ENCODE measurements at regions not wholly inside any gene's neighbourhood (a gene's known extent, or its start where the extent isn't known, plus 50 kb on each side); places are given as distances from the start of the nearest gene placed in this dataset.
"Not testable (repeated sequence)": the region's sequence is repeated elsewhere in the genome, so short reads cannot be mapped to it uniquely, and the experiment has no call there.

GRCh38 chr2:16972276-16972675, 306.6 kb upstream of the CYRIA start:
- Histone ChIP-seq H3K4me3 (ENCODE audit: low read length) (no peak overlapping the region), H3K27ac (ENCODE audit: low read length) (no peak overlapping the region), H4K20me1 (ENCODE audit: insufficient read depth, low read length) (no peaks in the 10 kb centered on the region), H3K4me1 (ENCODE audit: low read length) (no peaks in the 10 kb centered on the region), H3K4me2 (ENCODE audit: low read length) (no peak overlapping the region), H3K27me3 (ENCODE audit: low read depth, low read length) (no peaks in the 10 kb centered on the region), H3K79me2 (ENCODE audit: low read length) (no peaks in the 10 kb centered on the region), H2AFZ (ENCODE audit: low read depth, low read length) (no peak overlapping the region), H3K36me3 (replicated peaks; ENCODE audit: low read depth, low read length) (no peaks in the 10 kb centered on the region), H3K9ac (ENCODE audit: low read length) (no peak overlapping the region), H3K9me3 (ENCODE audit: insufficient read depth, low read length) (no peaks in the 10 kb centered on the region)
- no peak for TF ChIP-seq EZH2phosphoT487 (IDR thresholded peaks at IDR 0.05; ENCODE audit: low read depth)

- Histone ChIP-seq H3K9me3 (ENCODE audit: insufficient read depth, low read length) (no peaks in the 10 kb centered on the region), H3K4me2 (ENCODE audit: low read length) (no peak overlapping the region)
- TF ChIP-seq EZH2phosphoT487 (IDR thresholded peaks at IDR 0.05; ENCODE audit: low read depth): no peak
- TF ChIP-seq, protein P1, sequence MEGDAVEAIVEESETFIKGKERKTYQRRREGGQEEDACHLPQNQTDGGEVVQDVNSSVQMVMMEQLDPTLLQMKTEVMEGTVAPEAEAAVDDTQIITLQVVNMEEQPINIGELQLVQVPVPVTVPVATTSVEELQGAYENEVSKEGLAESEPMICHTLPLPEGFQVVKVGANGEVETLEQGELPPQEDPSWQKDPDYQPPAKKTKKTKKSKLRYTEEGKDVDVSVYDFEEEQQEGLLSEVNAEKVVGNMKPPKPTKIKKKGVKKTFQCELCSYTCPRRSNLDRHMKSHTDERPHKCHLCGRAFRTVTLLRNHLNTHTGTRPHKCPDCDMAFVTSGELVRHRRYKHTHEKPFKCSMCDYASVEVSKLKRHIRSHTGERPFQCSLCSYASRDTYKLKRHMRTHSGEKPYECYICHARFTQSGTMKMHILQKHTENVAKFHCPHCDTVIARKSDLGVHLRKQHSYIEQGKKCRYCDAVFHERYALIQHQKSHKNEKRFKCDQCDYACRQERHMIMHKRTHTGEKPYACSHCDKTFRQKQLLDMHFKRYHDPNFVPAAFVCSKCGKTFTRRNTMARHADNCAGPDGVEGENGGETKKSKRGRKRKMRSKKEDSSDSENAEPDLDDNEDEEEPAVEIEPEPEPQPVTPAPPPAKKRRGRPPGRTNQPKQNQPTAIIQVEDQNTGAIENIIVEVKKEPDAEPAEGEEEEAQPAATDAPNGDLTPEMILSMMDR (IDR thresholded peaks at IDR 0.05; ENCODE audit: low read depth, low read length): no peak
These were observed 306.1 kb upstream of the CYRIA start for GRCh38 chr2:16971722-16972234.

GRCh38 chr2:16970948-16971347, 305.3 kb upstream of the CYRIA start:
- not testable (repeated sequence) for H4K20me1 ChIP-seq (ENCODE audit: insufficient read depth, low read length); H3K9me3 ChIP-seq (ENCODE audit: insufficient read depth, low read length); H3K4me1 ChIP-seq (ENCODE audit: low read length); H3K4me2 ChIP-seq (ENCODE audit: low read length); H3K36me3 ChIP-seq (replicated peaks; ENCODE audit: low read depth, low read length); H3K4me3 ChIP-seq (ENCODE audit: low read length); H3K9ac ChIP-seq (ENCODE audit: low read length); H3K27me3 ChIP-seq (ENCODE audit: low read depth, low read length); H3K79me2 ChIP-seq (ENCODE audit: low read length); H2AFZ ChIP-seq (ENCODE audit: low read depth, low read length); H3K27ac ChIP-seq (ENCODE audit: low read length)

More at GRCh38 chr2:16971722-16972234, 306.1 kb upstream of the CYRIA start:
- no peaks in the 10 kb centered on the region for H3K36me3 ChIP-seq (replicated peaks; ENCODE audit: low read depth, low read length)
- no peaks in the 10 kb centered on the region for H3K27me3 ChIP-seq (ENCODE audit: low read depth, low read length)
- H3K9ac ChIP-seq (ENCODE audit: low read length): no peak overlapping the region
- no peak overlapping the region for H3K4me3 ChIP-seq (ENCODE audit: low read length)
- no peaks in the 10 kb centered on the region for H3K4me1 ChIP-seq (ENCODE audit: low read length)
- H2AFZ ChIP-seq (ENCODE audit: low read depth, low read length): no peak overlapping the region
- no peak overlapping the region for H3K27ac ChIP-seq (ENCODE audit: low read length)
- H3K79me2 ChIP-seq (ENCODE audit: low read length): no peaks in the 10 kb centered on the region
- no peaks in the 10 kb centered on the region for H4K20me1 ChIP-seq (ENCODE audit: insufficient read depth, low read length)

GRCh38 chr2:16962505-16962904, 296.9 kb upstream of the CYRIA start:
- H4K20me1 ChIP-seq (ENCODE audit: insufficient read depth, low read length): no peaks in the 10 kb centered on the region
- no peak overlapping the region for H2AFZ ChIP-seq (ENCODE audit: low read depth, low read length)
- no peaks in the 10 kb centered on the region for H3K79me2 ChIP-seq (ENCODE audit: low read length)
- H3K9me3 ChIP-seq (ENCODE audit: insufficient read depth, low read length): no peaks in the 10 kb centered on the region
- no peak overlapping the region for H3K4me3 ChIP-seq (ENCODE audit: low read length)
- H3K36me3 ChIP-seq (replicated peaks; ENCODE audit: low read depth, low read length): no peaks in the 10 kb centered on the region
- no peak overlapping the region for H3K9ac ChIP-seq (ENCODE audit: low read length)
- no peak overlapping the region for H3K27ac ChIP-seq (ENCODE audit: low read length)
- no peaks in the 10 kb centered on the region for H3K27me3 ChIP-seq (ENCODE audit: low read depth, low read length)
- no peak for TF ChIP-seq EZH2phosphoT487 (IDR thresholded peaks at IDR 0.05; ENCODE audit: low read depth)
- TF ChIP-seq, protein P1 (IDR thresholded peaks at IDR 0.05; ENCODE audit: low read depth, low read length): no peak
- H3K4me2 ChIP-seq (ENCODE audit: low read length): no peak overlapping the region
- H3K4me1 ChIP-seq (ENCODE audit: low read length): peaks cover 36% of the 10 kb centered on the region

DNA sequence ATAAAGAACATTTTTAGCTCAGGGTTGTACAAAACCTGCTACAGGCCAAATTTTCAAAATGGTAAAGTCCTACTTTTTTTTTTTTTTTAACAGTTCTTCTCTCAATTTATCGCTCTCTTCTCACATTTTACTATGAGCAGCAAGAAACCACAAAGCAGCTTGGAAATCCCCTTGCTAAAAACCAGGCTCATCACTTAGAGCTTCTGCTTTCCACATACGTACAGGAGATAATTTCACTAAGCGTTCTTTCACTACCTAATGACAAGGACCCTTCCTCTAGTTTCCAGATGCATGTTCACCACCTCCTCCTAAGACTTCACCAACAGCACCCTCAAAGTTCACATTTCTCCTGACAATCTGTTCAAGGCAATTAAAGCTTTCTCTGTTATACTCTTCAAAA, 294.9 kb upstream of the CYRIA start:
- Histone ChIP-seq H3K27ac (ENCODE audit: low read length) (peak overlapping the region; percentile 25), H3K4me3 (ENCODE audit: low read length) (peak overlapping the region; percentile 63), H3K4me2 (ENCODE audit: low read length) (peak overlapping the region; percentile 90), H3K79me2 (ENCODE audit: low read length) (no peaks in the 10 kb centered on the region), H3K9me3 (ENCODE audit: insufficient read depth, low read length) (no peaks in the 10 kb centered on the region), H3K4me1 (ENCODE audit: low read length) (peaks cover 36% of the 10 kb centered on the region), H3K36me3 (replicated peaks; ENCODE audit: low read depth, low read length) (no peaks in the 10 kb centered on the region), H3K27me3 (ENCODE audit: low read depth, low read length) (no peaks in the 10 kb centered on the region), H2AFZ (ENCODE audit: low read depth, low read length) (no peak overlapping the region), H3K9ac (ENCODE audit: low read length) (peak overlapping the region; percentile 40; the same call in 1 of the 2 replicates), H4K20me1 (ENCODE audit: insufficient read depth, low read length) (no peaks in the 10 kb centered on the region)
- TF ChIP-seq, protein P1 (IDR thresholded peaks at IDR 0.05; ENCODE audit: low read depth, low read length): no peak
- no peak for TF ChIP-seq EZH2phosphoT487 (IDR thresholded peaks at IDR 0.05; ENCODE audit: low read depth)
